HUDEP-2 (cell line): ENCODE measurements at regions not wholly inside any gene's neighbourhood (a gene's known extent, or its start where the extent isn't known, plus 50 kb on each side); places are given as distances from the start of the nearest gene placed in this dataset.

ENCODE experiments used
- DNase-seq, 76 experiments: peaks; one replicate each; lab custom pipeline; 2025; ENCODE audit not compliant: unreplicated experiment in 76 of 76; lab: John Stamatoyannopoulos, UW

GRCh38 chr16:73189136-73189535 lies 141.2 kb upstream of the ZFHX3 start:
- DNase-seq, result no peak

GRCh38 chr16:73186752-73187601 lies 139.0 kb upstream of the ZFHX3 start:
- DNase-seq, result no peak

- no peak for DNase-seq
These were observed 137.8 kb upstream of the ZFHX3 start for GRCh38 chr16:73185737-73186136.

- DNase-seq, result no peak
These were observed 135.7 kb upstream of the ZFHX3 start for GRCh38 chr16:73183611-73184092.

- DNase-seq, result no peak
These were observed 131.9 kb upstream of the ZFHX3 start for GRCh38 chr16:73179705-73180331.

- no peak for DNase-seq
These were observed 129.9 kb upstream of the ZFHX3 start for GRCh38 chr16:73177729-73178295.

GRCh38 chr16:73176577-73177013 lies 128.7 kb upstream of the ZFHX3 start:
- DNase-seq, result no peak

- DNase-seq, result no peak
These were observed 125.2 kb upstream of the ZFHX3 start for GRCh38 chr16:73172973-73173709.

GRCh38 chr16:73172241-73172972 lies 124.5 kb upstream of the ZFHX3 start:
- DNase-seq, result no peak

GRCh38 chr16:73171901-73172240 lies 123.9 kb upstream of the ZFHX3 start:
- no peak for DNase-seq

- DNase-seq, result no peak
These were observed 123.5 kb upstream of the ZFHX3 start for GRCh38 chr16:73171380-73171779.

GRCh38 chr16:73170612-73171038 lies 122.7 kb upstream of the ZFHX3 start:
- DNase-seq, result no peak

GRCh38 chr16:73166947-73167550 lies 119.1 kb upstream of the ZFHX3 start:
- DNase-seq, result no peak

- DNase-seq, result no peak
These were observed 118.5 kb upstream of the ZFHX3 start for GRCh38 chr16:73166441-73166851.

GRCh38 chr16:73163238-73163815 lies 115.4 kb upstream of the ZFHX3 start:
- no peak for DNase-seq

- DNase-seq, result no peak
These were observed 114.0 kb upstream of the ZFHX3 start for GRCh38 chr16:73161977-73162376.

GRCh38 chr16:73159296-73159695 lies 111.4 kb upstream of the ZFHX3 start:
- no peak for DNase-seq

- no peak for DNase-seq
These were observed 109.9 kb upstream of the ZFHX3 start for GRCh38 chr16:73157861-73158260.

GRCh38 chr16:73154063-73154870 lies 106.3 kb upstream of the ZFHX3 start:
- no peak for DNase-seq
